Mesendoderm (in vitro differentiated cells): ENCODE measurements at regions not wholly inside any gene's neighbourhood (a gene's known extent, or its start where the extent isn't known, plus 50 kb on each side); places are given as distances from the start of the nearest gene placed in this dataset.

Source experiments
- DNase-seq: peaks from one replicate; pipeline ENCODE4 v3.0.0; 2013
- H2AK5ac ChIP-seq: 2 replicates; pipeline ENCODE4 v1.6.1; 2013; ENCODE audit warnings: low read length, inconsistent platforms
- H2BK120ac ChIP-seq: 2 replicates; pipeline ENCODE4 v1.6.1; 2013; ENCODE audit warnings: low read depth, mild to moderate bottlenecking, low read length, moderate library complexity, mixed read lengths
- H2BK15ac ChIP-seq: replicated peaks from 2 replicates; pipeline ENCODE4 v1.6.1; 2013; ENCODE audit warnings: low read depth, mild to moderate bottlenecking, moderate library complexity
- H2BK5ac ChIP-seq: 2 replicates; pipeline ENCODE4 v1.6.1; 2013; ENCODE audit warnings: low read length, inconsistent platforms
- H3K18ac ChIP-seq: 2 replicates; pipeline ENCODE4 v1.6.1; 2013; ENCODE audit warnings: mild to moderate bottlenecking, low read length, mixed read lengths
- H3K23ac ChIP-seq: one replicate; pipeline ENCODE4 v1.6.1; 2013; ENCODE audit warnings: low read length
- H3K27ac ChIP-seq: 2 replicates; pipeline ENCODE4 v1.5.1; 2013; ENCODE audit warnings: low read depth, mild to moderate bottlenecking, inconsistent platforms, low read length, moderate library complexity
- H3K27me3 ChIP-seq: 2 replicates; pipeline ENCODE4 v1.6.1; 2013; ENCODE audit warnings: low read length, control low read depth, mild to moderate bottlenecking, inconsistent platforms; ENCODE audit not compliant: insufficient read depth, poor library complexity
- H3K36me3 ChIP-seq: 2 replicates; pipeline ENCODE4 v1.6.1; 2013; ENCODE audit warnings: low read length, inconsistent platforms; ENCODE audit not compliant: control insufficient read depth, insufficient read depth
- H3K4ac ChIP-seq: one replicate; pipeline ENCODE4 v1.6.1; 2013; ENCODE audit warnings: low read depth, mild to moderate bottlenecking, low read length, moderate library complexity
- H3K4me1 ChIP-seq: 2 replicates; pipeline ENCODE4 v1.6.1; 2013; ENCODE audit warnings: low read depth, low read length, inconsistent platforms; ENCODE audit not compliant: control insufficient read depth
- H3K4me2 ChIP-seq: 2 replicates; pipeline ENCODE4 v1.6.1; 2013; ENCODE audit warnings: low read length
- H3K4me3 ChIP-seq: 2 replicates; pipeline ENCODE4 v1.5.1; 2013; ENCODE audit warnings: mild to moderate bottlenecking, low read length
- H3K56ac ChIP-seq: one replicate; pipeline ENCODE4 v1.6.1; 2013; ENCODE audit warnings: low read length
- H3K79me1 ChIP-seq: 2 replicates; pipeline ENCODE4 v1.6.1; 2013; ENCODE audit warnings: low read length, inconsistent platforms
- H3K79me2 ChIP-seq: 2 replicates; pipeline ENCODE4 v1.6.1; 2013; ENCODE audit warnings: mild to moderate bottlenecking, low read length; ENCODE audit not compliant: control insufficient read depth, insufficient read depth
- H3K9ac ChIP-seq: 2 replicates; pipeline ENCODE4 v1.6.1; 2013; ENCODE audit warnings: low read length, inconsistent platforms
- H4K5ac ChIP-seq: one replicate; pipeline ENCODE4 v1.6.1; 2013; ENCODE audit warnings: low read length
- H4K8ac ChIP-seq: one replicate; pipeline ENCODE4 v1.6.1; 2013; ENCODE audit warnings: low read depth, mild to moderate bottlenecking, control low read depth, low read length, moderate library complexity
- WGBS: extraction: QIAGEN DNeasy Blood & Tissue Kit; methylation state at CpG from one replicate; pipeline ENCODE4 v1.1.7; 2013; ENCODE audit warnings: low lambda C conversion rate, missing lambda C conversion rate; ENCODE audit not compliant: insufficient coverage; ENCODE audit errors: extremely low coverage; 5-methylcytosine and 5-hydroxymethylcytosine counted together

- Histone ChIP-seq H3K27ac (no peak overlapping the region), H2BK15ac (no peak overlapping the region)
Observed at GRCh38 chr3:156614642-156615511, 59.5 kb upstream of the TIPARP start.

GRCh38 chr3:156612903-156613302 is 58.0 kb upstream of the SSR3 start:
- H3K18ac ChIP-seq: no peak overlapping the region
- H3K9ac ChIP-seq: no peak overlapping the region
- H3K79me2 ChIP-seq: no peaks in the 10 kb centered on the region
- H2BK120ac ChIP-seq: no peak overlapping the region
- peaks cover 6% of the 10 kb centered on the region for H3K4me1 ChIP-seq
- no peak overlapping the region for H2AK5ac ChIP-seq
- H3K56ac ChIP-seq: no peak overlapping the region
- no peak overlapping the region for H3K4me3 ChIP-seq
- no peaks in the 10 kb centered on the region for H3K79me1 ChIP-seq
- H3K27ac ChIP-seq: no peak overlapping the region
- H2BK15ac ChIP-seq: no peak overlapping the region
- no peak overlapping the region for H4K5ac ChIP-seq
- no peaks in the 10 kb centered on the region for H3K27me3 ChIP-seq
- no peak overlapping the region for H3K4ac ChIP-seq
- no peak overlapping the region for H3K23ac ChIP-seq
- H4K8ac ChIP-seq: no peak overlapping the region
- H3K36me3 ChIP-seq: no peaks in the 10 kb centered on the region
- H3K4me2 ChIP-seq: no peak overlapping the region
- no peak for DNase-seq
- H2BK5ac ChIP-seq: no peak overlapping the region

More at GRCh38 chr3:156614642-156615511, 59.5 kb upstream of the TIPARP start:
- H3K4me1 ChIP-seq: peaks cover 6% of the 10 kb centered on the region
- no peak overlapping the region for H3K18ac ChIP-seq
- H3K4me3 ChIP-seq: no peak overlapping the region
- H3K4ac ChIP-seq: no peak overlapping the region
- no peak overlapping the region for H4K8ac ChIP-seq
- H3K23ac ChIP-seq: no peak overlapping the region
- H3K9ac ChIP-seq: no peak overlapping the region
- no peaks in the 10 kb centered on the region for H3K36me3 ChIP-seq
- no peak overlapping the region for H2BK5ac ChIP-seq
- no peak overlapping the region for H4K5ac ChIP-seq
- no peak overlapping the region for H2BK120ac ChIP-seq
- H2AK5ac ChIP-seq: no peak overlapping the region
- DNase-seq: peak; percentile 77
- no peaks in the 10 kb centered on the region for H3K79me2 ChIP-seq
- no peaks in the 10 kb centered on the region for H3K27me3 ChIP-seq
- H3K4me2 ChIP-seq: no peak overlapping the region
- H3K79me1 ChIP-seq: no peaks in the 10 kb centered on the region
- H3K56ac ChIP-seq: no peak overlapping the region
- WGBS: no CpG with 5 or more reads among the region's 1 CpG

GRCh38 chr3:156611870-156612494 is 57.1 kb upstream of the SSR3 start:
- no peak overlapping the region for H3K56ac ChIP-seq
- H4K5ac ChIP-seq: no peak overlapping the region
- no peaks in the 10 kb centered on the region for H3K36me3 ChIP-seq
- no peak overlapping the region for H3K4me3 ChIP-seq
- H3K4me1 ChIP-seq: peaks cover 6% of the 10 kb centered on the region
- no peak overlapping the region for H2BK5ac ChIP-seq
- no peaks in the 10 kb centered on the region for H3K79me2 ChIP-seq
- H3K4ac ChIP-seq: no peak overlapping the region
- no CpG with 5 or more reads among the region's 2 CpGs for WGBS
- H2BK15ac ChIP-seq: no peak overlapping the region
- H3K18ac ChIP-seq: no peak overlapping the region
- no peak overlapping the region for H3K4me2 ChIP-seq
- no peaks in the 10 kb centered on the region for H3K79me1 ChIP-seq
- no peak overlapping the region for H4K8ac ChIP-seq
- H3K27ac ChIP-seq: no peak overlapping the region
- no peak overlapping the region for H3K23ac ChIP-seq
- no peak overlapping the region for H3K9ac ChIP-seq
- no peaks in the 10 kb centered on the region for H3K27me3 ChIP-seq
- H2BK120ac ChIP-seq: no peak overlapping the region
- DNase-seq: peak; percentile 58
- no peak overlapping the region for H2AK5ac ChIP-seq

- H3K4ac ChIP-seq: no peak overlapping the region
- no CpG with 5 or more reads among the region's 2 CpGs for WGBS
- H3K36me3 ChIP-seq: no peaks in the 10 kb centered on the region
- no peak overlapping the region for H3K4me2 ChIP-seq
- no peak overlapping the region for H2BK120ac ChIP-seq
- H3K9ac ChIP-seq: no peak overlapping the region
- no peak overlapping the region for H2AK5ac ChIP-seq
- H3K23ac ChIP-seq: no peak overlapping the region
- H3K79me1 ChIP-seq: no peaks in the 10 kb centered on the region
- no peaks in the 10 kb centered on the region for H3K79me2 ChIP-seq
- H4K5ac ChIP-seq: no peak overlapping the region
- H3K18ac ChIP-seq: no peak overlapping the region
- H3K27me3 ChIP-seq: no peaks in the 10 kb centered on the region
- H2BK5ac ChIP-seq: no peak overlapping the region
- no peak overlapping the region for H3K27ac ChIP-seq
- no peak overlapping the region for H3K4me3 ChIP-seq
- H3K4me1 ChIP-seq: peaks cover 6% of the 10 kb centered on the region
- no peak overlapping the region for H2BK15ac ChIP-seq
- H3K56ac ChIP-seq: no peak overlapping the region
- no peak overlapping the region for H4K8ac ChIP-seq
- DNase-seq: no peak
Observed at GRCh38 chr3:156610154-156610553, 55.2 kb upstream of the SSR3 start.

- H3K4me1 ChIP-seq: peaks cover 3% of the 10 kb centered on the region
- H3K36me3 ChIP-seq: no peaks in the 10 kb centered on the region
- H2BK15ac ChIP-seq: no peak overlapping the region
- H2AK5ac ChIP-seq: no peak overlapping the region
- no peak overlapping the region for H4K8ac ChIP-seq
- no peak overlapping the region for H2BK5ac ChIP-seq
- no peaks in the 10 kb centered on the region for H3K27me3 ChIP-seq
- no peak overlapping the region for H2BK120ac ChIP-seq
- no peak overlapping the region for H4K5ac ChIP-seq
- H3K18ac ChIP-seq: no peak overlapping the region
- no peak overlapping the region for H3K23ac ChIP-seq
- no peak overlapping the region for H3K56ac ChIP-seq
- H3K4me3 ChIP-seq: no peak overlapping the region
- no peak overlapping the region for H3K4me2 ChIP-seq
- H3K27ac ChIP-seq: no peak overlapping the region
- no peak overlapping the region for H3K9ac ChIP-seq
- H3K79me1 ChIP-seq: no peaks in the 10 kb centered on the region
- H3K79me2 ChIP-seq: no peaks in the 10 kb centered on the region
- no peak for DNase-seq
- no peak overlapping the region for H3K4ac ChIP-seq
Observed at GRCh38 chr3:156609546-156609945, 54.6 kb upstream of the SSR3 start.
